ENCODE measurements at regions not wholly inside any gene's neighbourhood (a gene's known extent, or its start where the extent isn't known, plus 50 kb on each side); places are given as distances from the start of the nearest gene placed in this dataset.

- TF ChIP-seq CTCF (IDR thresholded peaks at IDR 0.05), result no peak
- TF ChIP-seq POLR2A (IDR thresholded peaks at IDR 0.05), result no peak
- TF ChIP-seq POLR2AphosphoS5 (IDR thresholded peaks at IDR 0.05), result no peak
These were observed 683.5 kb upstream of the SALL3 start for GRCh38 chr18:78296166-78296565.

Data from sigmoid colon (tissue), 4 donors.